GM10266 (cell line): ENCODE measurements at regions not wholly inside any gene's neighbourhood (a gene's known extent, or its start where the extent isn't known, plus 50 kb on each side); places are given as distances from the start of the nearest gene placed in this dataset.

Experiments used
- DNase-seq: peaks from one replicate; pipeline ENCODE4 v3.0.0; 2012; ENCODE audit errors: extremely low spot score
- TF ChIP-seq, protein P1 (sequence below): IDR thresholded peaks from 2 replicates; pipeline ENCODE4 v1.5.1; 2012; ENCODE audit warnings: mild to moderate bottlenecking, low read depth; ENCODE audit not compliant: control insufficient read depth, insufficient read depth; ENCODE audit errors: missing control alignments

- TF ChIP-seq, protein P1, sequence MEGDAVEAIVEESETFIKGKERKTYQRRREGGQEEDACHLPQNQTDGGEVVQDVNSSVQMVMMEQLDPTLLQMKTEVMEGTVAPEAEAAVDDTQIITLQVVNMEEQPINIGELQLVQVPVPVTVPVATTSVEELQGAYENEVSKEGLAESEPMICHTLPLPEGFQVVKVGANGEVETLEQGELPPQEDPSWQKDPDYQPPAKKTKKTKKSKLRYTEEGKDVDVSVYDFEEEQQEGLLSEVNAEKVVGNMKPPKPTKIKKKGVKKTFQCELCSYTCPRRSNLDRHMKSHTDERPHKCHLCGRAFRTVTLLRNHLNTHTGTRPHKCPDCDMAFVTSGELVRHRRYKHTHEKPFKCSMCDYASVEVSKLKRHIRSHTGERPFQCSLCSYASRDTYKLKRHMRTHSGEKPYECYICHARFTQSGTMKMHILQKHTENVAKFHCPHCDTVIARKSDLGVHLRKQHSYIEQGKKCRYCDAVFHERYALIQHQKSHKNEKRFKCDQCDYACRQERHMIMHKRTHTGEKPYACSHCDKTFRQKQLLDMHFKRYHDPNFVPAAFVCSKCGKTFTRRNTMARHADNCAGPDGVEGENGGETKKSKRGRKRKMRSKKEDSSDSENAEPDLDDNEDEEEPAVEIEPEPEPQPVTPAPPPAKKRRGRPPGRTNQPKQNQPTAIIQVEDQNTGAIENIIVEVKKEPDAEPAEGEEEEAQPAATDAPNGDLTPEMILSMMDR, result no peak
Measured at GRCh38 chr9:78898234-78898633, 601.3 kb downstream of the PSAT1 start.

DNA sequence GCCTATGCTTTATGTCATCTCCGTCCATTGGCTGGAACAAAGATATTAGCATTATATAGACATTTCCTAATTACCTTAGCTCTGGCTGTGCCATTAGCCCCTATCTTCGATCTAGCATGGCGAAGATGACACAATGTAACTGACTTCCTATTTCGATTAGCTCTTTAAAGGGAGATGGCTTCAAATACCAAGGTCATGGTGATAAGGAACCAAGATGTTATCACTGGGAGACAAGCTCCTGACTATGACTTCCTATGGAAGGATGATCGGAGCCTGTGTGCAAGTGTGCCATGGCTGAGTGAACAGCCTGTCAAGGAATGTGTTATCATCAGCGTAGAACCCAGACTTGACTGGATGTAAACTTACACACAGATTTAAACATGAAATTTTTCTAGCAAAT is 602.1 kb downstream of the PSAT1 start:
- TF ChIP-seq, protein P1, result no peak
- DNase-seq, result no peak

More at GRCh38 chr9:78898234-78898633, 601.3 kb downstream of the PSAT1 start:
- no peak for DNase-seq

DNA sequence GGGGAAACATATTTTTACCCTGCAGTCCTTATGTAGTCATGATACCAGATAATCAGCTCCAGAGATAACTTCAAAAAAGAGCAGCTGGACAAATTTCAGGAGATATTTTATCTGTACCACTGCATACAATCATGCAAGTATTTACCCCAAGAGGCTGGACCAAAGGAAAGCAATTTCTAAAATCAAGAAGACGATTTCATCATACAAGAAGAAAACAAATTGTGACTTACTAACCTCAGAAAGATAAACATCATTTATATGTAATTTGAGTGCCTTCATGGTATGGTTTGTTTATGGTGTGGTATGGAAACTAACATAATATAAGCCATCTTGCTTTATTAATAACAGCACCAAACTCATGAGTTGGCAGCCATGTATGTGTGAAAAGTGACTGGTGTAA is 603.6 kb downstream of the PSAT1 start:
- no peak for DNase-seq

DNA sequence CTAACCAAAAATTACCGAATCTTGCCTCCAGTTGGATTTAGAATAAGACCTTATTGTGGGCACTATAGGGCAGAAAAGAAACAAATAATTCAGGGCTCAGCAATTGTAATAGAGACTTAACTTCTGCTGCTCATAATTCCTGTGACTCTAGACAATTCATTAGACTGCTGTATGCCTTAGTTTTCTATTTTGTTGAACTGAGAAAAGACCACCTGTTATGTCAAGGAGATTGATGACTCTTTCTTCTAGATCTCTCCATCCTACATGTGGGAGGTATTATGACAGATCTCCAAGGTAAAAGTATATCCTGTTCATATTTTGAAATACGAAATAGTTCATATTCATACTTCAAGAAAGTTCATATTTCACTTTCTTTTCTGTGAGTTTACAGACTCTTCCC is 605.1 kb downstream of the PSAT1 start:
- DNase-seq, result no peak

More for the DNA sequence above, 603.6 kb downstream of the PSAT1 start:
- TF ChIP-seq, protein P1, result no peak

GRCh38 chr9:78903581-78903980 is 606.7 kb downstream of the PSAT1 start:
- DNase-seq, result no peak
- TF ChIP-seq, protein P1, result no peak

More for the DNA sequence above, 605.1 kb downstream of the PSAT1 start:
- TF ChIP-seq, protein P1, result no peak

DNA sequence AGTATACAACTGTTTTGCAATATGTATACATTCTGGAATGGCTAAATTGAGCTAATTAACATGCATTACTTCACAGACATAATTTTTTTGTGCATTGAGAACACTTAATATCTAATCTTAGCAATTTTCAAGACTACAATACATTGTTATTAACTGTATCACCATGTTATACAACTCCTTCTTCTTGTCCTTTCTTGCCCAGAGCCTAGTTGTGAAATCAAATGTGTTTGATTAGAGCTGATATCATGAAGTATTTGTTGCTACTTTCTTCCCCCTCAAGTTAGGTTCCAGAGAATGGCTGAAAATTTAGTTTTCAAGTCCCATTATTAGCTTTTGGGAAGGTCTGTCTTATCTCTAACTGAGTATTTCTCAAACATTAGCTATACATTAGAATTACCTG is 607.8 kb downstream of the PSAT1 start:
- no peak for DNase-seq
- TF ChIP-seq, protein P1, result no peak

DNA sequence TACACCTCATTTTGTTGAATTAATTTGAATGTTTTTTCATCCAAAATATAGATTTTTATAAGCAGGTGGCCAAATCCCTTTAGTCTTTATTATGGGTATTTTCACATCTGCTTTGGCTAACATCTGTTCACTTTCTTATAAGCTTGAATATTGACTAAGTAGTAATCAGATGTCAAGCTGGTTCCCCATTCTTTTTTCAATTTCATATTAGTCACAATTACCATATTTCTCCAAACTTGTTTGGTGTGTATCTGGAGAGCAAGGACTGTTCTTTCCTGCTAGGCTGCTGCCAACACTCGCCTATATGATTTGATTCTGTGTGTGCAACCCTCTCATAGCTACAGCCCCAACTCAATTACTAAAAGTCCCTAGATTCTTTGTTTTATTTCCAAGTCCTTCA is 608.5 kb downstream of the PSAT1 start:
- TF ChIP-seq, protein P1, result no peak
- no peak for DNase-seq
